ENCODE measurements at regions not wholly inside any gene's neighbourhood (a gene's known extent, or its start where the extent isn't known, plus 50 kb on each side); places are given as distances from the start of the nearest gene placed in this dataset.
A peak's percentile ranks its signal among the peaks of the same experiment; 100 is the strongest.

DNA sequence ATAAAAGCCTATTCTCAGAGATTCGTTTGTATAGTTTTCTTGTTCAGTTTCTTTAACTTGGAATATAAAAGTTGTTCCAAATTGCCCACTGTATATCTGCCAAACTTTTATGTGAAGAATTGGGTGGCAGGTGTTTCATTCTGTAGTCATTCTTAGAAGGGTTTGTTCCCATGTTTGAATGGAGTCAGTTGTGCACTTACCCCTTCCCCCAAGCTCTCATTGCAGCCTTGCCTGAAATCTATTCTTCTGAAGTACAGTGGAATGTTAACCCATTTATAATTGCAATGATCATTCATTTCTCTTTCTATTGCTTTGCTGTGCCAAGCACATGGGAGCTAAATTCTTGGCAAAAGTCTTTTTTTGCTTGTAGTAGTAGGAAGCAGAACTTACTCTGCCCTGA lies 375.3 kb upstream of the C1orf87 start:
- peaks cover 13 to 27% of the 10 kb centered on the region in 2 experiments for H3K4me1 ChIP-seq (ENCODE audit: control insufficient read depth in 1 of 2, insufficient read depth in 1 of 2, low read depth in 1 of 2, low read length in 1 of 2)
- H3K27ac ChIP-seq = peak overlapping the region; percentile 32
- H3K4me3 ChIP-seq (ENCODE audit: low read depth in 1 of 2, low read length in 1 of 2) = peak overlapping the region in 1 of 2 experiments; percentile 18
- TF ChIP-seq, protein P1, sequence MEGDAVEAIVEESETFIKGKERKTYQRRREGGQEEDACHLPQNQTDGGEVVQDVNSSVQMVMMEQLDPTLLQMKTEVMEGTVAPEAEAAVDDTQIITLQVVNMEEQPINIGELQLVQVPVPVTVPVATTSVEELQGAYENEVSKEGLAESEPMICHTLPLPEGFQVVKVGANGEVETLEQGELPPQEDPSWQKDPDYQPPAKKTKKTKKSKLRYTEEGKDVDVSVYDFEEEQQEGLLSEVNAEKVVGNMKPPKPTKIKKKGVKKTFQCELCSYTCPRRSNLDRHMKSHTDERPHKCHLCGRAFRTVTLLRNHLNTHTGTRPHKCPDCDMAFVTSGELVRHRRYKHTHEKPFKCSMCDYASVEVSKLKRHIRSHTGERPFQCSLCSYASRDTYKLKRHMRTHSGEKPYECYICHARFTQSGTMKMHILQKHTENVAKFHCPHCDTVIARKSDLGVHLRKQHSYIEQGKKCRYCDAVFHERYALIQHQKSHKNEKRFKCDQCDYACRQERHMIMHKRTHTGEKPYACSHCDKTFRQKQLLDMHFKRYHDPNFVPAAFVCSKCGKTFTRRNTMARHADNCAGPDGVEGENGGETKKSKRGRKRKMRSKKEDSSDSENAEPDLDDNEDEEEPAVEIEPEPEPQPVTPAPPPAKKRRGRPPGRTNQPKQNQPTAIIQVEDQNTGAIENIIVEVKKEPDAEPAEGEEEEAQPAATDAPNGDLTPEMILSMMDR (IDR thresholded peaks at IDR 0.05) = no peak
- no peaks in the 10 kb centered on the region for H3K27me3 ChIP-seq
- no peaks in the 10 kb centered on the region for H3K36me3 ChIP-seq
- H3K9me3 ChIP-seq = no peaks in the 10 kb centered on the region

DNA sequence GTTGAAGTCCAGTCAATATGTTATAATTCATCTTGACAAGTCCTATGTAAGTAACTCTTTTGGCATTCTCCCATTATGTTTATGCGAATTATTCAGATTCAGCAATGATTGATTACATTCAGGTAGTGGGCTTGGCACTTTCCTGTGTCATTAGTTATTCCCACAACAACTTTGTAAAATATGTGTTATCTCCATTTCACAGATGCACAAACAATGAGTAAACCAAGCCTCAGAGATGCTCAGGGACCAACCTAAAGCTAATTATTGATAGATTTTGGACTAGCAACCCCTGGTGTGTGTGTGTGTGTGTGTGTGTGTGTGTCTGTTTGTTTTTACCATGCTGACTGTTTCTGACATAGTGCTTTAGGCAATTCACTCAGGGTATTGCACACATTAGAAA lies 371.1 kb upstream of the C1orf87 start:
- no peak overlapping the region for H3K27ac ChIP-seq
- no peaks in the 10 kb centered on the region for H3K9me3 ChIP-seq
- no peak overlapping the region for H3K4me3 ChIP-seq (ENCODE audit: low read depth in 1 of 2, low read length in 1 of 2)
- TF ChIP-seq, protein P1 (IDR thresholded peaks at IDR 0.05) = no peak
- peaks cover 13 to 21% of the 10 kb centered on the region in 2 experiments for H3K4me1 ChIP-seq (ENCODE audit: control insufficient read depth in 1 of 2, insufficient read depth in 1 of 2, low read depth in 1 of 2, low read length in 1 of 2)
- H3K36me3 ChIP-seq = no peaks in the 10 kb centered on the region
- H3K27me3 ChIP-seq = no peaks in the 10 kb centered on the region

DNA sequence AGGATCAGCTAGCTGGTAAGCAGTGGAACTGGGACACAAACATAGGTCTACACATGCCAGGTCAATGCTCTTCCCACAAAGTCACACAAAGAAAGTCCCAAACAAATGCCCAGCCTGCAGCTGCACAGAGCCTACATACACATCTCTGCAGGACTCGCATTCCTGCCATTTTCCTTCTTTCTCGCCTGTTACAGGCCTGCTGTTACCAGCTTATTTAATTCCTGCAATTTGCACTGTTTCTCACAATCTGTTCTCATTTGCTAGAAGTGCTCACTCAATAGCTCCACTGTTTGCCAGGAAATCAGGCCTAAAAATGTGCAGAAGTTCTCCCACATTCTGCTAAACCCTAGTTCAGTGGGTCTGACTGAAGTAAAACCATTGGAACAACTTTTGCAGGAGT lies 362.6 kb upstream of the C1orf87 start:
- Histone ChIP-seq H3K4me3 (ENCODE audit: low read depth in 1 of 2, low read length in 1 of 2) (no peak overlapping the region), H3K27ac (no peak overlapping the region), H3K9me3 (no peaks in the 10 kb centered on the region), H3K36me3 (no peaks in the 10 kb centered on the region), H3K4me1 (ENCODE audit: control insufficient read depth in 1 of 2, insufficient read depth in 1 of 2, low read depth in 1 of 2, low read length in 1 of 2) (no peaks in the 10 kb centered on the region), H3K27me3 (no peaks in the 10 kb centered on the region)
- TF ChIP-seq, protein P1 (IDR thresholded peaks at IDR 0.05) = no peak

DNA sequence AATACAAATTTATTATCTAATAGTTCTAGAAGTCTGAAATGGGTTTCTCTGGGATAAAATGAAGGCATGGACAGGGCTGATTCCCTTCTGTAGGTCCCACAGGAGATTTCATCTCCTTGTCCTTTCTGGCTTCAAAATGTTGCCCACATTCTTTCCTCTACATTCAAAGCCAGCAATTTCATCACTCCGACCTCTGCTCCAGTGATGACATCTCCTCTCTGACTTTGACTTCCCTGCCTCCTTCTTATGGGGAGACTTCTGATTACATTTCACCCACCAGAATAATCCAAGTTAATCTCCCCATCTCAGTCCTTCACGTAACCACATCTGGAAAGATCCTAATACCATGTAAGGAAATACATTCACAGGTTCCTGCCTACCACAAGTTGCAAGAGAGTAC lies 358.0 kb upstream of the C1orf87 start:
- Histone ChIP-seq H3K27me3 (no peaks in the 10 kb centered on the region), H3K9me3 (no peaks in the 10 kb centered on the region), H3K4me3 (ENCODE audit: low read depth in 1 of 2, low read length in 1 of 2) (no peak overlapping the region), H3K27ac (no peak overlapping the region), H3K4me1 (ENCODE audit: control insufficient read depth in 1 of 2, insufficient read depth in 1 of 2, low read depth in 1 of 2, low read length in 1 of 2) (no peaks in the 10 kb centered on the region), H3K36me3 (no peaks in the 10 kb centered on the region)
- TF ChIP-seq, protein P1 (IDR thresholded peaks at IDR 0.05) = no peak

DNA sequence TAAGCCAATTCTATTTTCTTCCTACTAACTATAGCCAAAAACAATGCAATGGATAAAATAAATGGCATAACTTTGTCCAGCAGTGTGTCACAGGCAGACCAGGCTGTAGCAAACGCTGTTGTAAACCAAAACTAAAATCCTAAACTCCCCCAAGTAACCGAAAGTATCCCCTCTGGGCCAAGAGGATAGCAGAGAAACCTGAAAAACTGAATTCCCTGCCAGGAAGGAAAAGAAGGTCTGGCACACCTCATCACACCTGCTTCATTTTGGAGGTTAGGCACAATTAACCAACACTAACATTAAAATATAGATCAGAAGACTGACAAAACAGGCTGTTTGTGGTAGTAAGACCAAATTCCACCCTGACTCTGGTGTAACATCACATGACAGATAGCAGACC lies 356.8 kb upstream of the C1orf87 start:
- TF ChIP-seq, protein P1 (IDR thresholded peaks at IDR 0.05) = no peak
- H3K9me3 ChIP-seq = no peaks in the 10 kb centered on the region
- no peaks in the 10 kb centered on the region for H3K4me1 ChIP-seq (ENCODE audit: control insufficient read depth in 1 of 2, insufficient read depth in 1 of 2, low read depth in 1 of 2, low read length in 1 of 2)
- H3K27me3 ChIP-seq = no peaks in the 10 kb centered on the region
- H3K27ac ChIP-seq = no peak overlapping the region
- H3K4me3 ChIP-seq (ENCODE audit: low read depth in 1 of 2, low read length in 1 of 2) = no peak overlapping the region
- no peaks in the 10 kb centered on the region for H3K36me3 ChIP-seq

DNA sequence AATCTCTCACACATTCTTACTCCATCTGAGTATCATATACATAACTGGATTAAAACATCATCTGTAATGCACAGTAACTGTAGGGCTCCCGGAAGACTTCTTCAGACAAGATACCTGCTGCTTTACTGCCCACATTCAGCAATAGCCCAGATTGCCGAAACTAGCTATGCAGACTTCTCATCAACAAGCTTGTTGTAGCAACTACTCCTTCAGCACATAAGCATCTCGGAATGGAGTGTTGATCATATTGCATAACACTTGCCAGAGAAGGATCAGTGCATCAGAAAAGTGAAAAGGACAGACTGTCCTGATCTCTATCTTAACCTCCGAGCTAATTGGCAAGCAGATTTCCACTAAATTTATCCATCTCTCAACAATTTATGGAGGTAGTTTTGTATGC lies 354.6 kb upstream of the C1orf87 start:
- Histone ChIP-seq H3K4me3 (ENCODE audit: low read depth in 1 of 2, low read length in 1 of 2) (no peak overlapping the region), H3K4me1 (ENCODE audit: control insufficient read depth in 1 of 2, insufficient read depth in 1 of 2, low read depth in 1 of 2, low read length in 1 of 2) (no peaks in the 10 kb centered on the region), H3K9me3 (no peaks in the 10 kb centered on the region), H3K27ac (no peak overlapping the region), H3K36me3 (no peaks in the 10 kb centered on the region), H3K27me3 (no peaks in the 10 kb centered on the region)
- TF ChIP-seq, protein P1 (IDR thresholded peaks at IDR 0.05) = no peak
